ENCODE measurements at regions not wholly inside any gene's neighbourhood (a gene's known extent, or its start where the extent isn't known, plus 50 kb on each side); places are given as distances from the start of the nearest gene placed in this dataset.

DNA sequence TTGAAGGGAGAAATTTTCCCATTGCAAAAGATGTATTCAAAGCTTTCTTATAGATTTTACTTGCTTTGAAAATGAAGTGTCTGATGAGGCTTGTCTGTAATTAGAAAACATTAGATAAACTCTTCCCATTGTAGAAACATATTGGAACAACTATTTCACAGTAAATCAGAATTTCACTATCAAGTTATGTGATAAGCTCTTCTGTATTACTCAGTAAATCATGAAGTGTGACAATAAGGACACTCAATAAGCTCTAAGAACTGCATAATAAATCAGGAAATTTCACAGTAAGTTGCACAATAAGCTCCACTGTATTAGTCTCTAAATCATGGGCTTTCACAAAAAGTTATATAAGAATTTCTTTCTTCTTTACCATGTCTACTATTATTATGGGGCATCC, 1546.6 kb downstream of the SLITRK5 start:
- DNase-seq: no peak
- H3K36me3 Mint-ChIP-seq (ENCODE audit: unreplicated experiment): no peaks in the 10 kb centered on the region
- H3K27ac Mint-ChIP-seq (ENCODE audit: unreplicated experiment): no peak overlapping the region
- peaks cover 3% of the 10 kb centered on the region for H3K9me3 Mint-ChIP-seq (ENCODE audit: unreplicated experiment)
- TF ChIP-seq, protein P1, sequence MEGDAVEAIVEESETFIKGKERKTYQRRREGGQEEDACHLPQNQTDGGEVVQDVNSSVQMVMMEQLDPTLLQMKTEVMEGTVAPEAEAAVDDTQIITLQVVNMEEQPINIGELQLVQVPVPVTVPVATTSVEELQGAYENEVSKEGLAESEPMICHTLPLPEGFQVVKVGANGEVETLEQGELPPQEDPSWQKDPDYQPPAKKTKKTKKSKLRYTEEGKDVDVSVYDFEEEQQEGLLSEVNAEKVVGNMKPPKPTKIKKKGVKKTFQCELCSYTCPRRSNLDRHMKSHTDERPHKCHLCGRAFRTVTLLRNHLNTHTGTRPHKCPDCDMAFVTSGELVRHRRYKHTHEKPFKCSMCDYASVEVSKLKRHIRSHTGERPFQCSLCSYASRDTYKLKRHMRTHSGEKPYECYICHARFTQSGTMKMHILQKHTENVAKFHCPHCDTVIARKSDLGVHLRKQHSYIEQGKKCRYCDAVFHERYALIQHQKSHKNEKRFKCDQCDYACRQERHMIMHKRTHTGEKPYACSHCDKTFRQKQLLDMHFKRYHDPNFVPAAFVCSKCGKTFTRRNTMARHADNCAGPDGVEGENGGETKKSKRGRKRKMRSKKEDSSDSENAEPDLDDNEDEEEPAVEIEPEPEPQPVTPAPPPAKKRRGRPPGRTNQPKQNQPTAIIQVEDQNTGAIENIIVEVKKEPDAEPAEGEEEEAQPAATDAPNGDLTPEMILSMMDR (IDR thresholded peaks at IDR 0.05; ENCODE audit: partially characterized antibody, unreplicated experiment): no peak
- no peaks in the 10 kb centered on the region for H3K4me1 Mint-ChIP-seq (ENCODE audit: low read depth, unreplicated experiment)
- no peaks in the 10 kb centered on the region for H3K27me3 Mint-ChIP-seq (ENCODE audit: unreplicated experiment)
- no peak overlapping the region for H3K4me3 Mint-ChIP-seq (ENCODE audit: unreplicated experiment)

DNA sequence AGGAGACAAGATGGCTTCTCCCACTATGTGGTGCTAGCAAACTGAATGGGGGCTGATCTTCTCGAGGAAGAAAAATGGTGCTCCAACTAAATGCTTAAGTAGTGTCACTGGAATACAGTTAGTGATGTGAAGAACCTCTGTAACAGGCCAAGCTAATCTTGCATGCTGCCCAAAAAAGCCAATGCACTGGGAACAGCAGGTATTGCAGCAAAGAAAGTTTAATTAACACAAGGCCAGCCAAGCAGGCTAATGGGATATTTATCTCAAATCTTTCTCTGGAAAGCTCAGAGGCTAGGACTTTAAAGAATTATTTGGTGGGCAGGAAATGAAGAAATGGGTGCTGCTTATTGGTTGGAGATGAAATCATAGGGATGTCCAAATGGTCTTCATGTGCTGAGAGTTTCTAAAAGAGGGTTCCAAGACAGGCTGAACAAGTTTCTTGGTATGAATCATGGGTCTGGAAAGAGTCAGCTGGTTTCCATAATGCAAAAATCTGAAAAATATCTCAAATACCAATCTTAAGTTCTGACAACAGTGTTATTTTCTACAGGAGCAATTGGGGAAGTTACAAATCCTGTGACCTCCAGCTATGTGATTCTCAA, 1550.5 kb downstream of the SLITRK5 start:
- H3K4me3 Mint-ChIP-seq (ENCODE audit: unreplicated experiment): no peak overlapping the region
- H3K27ac Mint-ChIP-seq (ENCODE audit: unreplicated experiment): no peak overlapping the region
- TF ChIP-seq, protein P1 (IDR thresholded peaks at IDR 0.05; ENCODE audit: partially characterized antibody, unreplicated experiment): no peak
- H3K36me3 Mint-ChIP-seq (ENCODE audit: unreplicated experiment): no peaks in the 10 kb centered on the region
- H3K4me1 Mint-ChIP-seq (ENCODE audit: low read depth, unreplicated experiment): no peaks in the 10 kb centered on the region
- peaks cover 3% of the 10 kb centered on the region for H3K9me3 Mint-ChIP-seq (ENCODE audit: unreplicated experiment)
- no peak for DNase-seq
- no peaks in the 10 kb centered on the region for H3K27me3 Mint-ChIP-seq (ENCODE audit: unreplicated experiment)

DNA sequence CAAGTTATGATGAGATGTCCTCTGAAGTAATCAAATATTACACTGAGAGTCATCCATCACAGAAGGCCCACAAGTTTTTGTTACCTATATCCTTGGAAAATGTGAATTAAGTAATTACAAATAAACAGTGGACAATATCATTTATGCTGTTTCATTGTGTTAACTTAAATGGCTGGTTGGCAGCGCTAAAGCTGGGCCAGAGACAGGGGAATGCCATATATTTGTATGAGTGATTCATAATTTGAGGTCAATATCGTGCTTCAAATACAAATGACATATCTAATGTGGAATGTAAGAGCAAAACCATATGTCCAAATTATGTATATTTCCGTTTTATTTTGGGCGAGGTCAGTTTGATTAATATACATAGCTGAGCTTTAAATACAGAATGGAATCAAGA, 1556.2 kb downstream of the SLITRK5 start:
- Mint-ChIP-seq H3K9me3 (ENCODE audit: unreplicated experiment) (no peaks in the 10 kb centered on the region), H3K27ac (ENCODE audit: unreplicated experiment) (no peak overlapping the region), H3K4me3 (ENCODE audit: unreplicated experiment) (no peak overlapping the region), H3K4me1 (ENCODE audit: low read depth, unreplicated experiment) (no peaks in the 10 kb centered on the region), H3K36me3 (ENCODE audit: unreplicated experiment) (no peaks in the 10 kb centered on the region), H3K27me3 (ENCODE audit: unreplicated experiment) (no peaks in the 10 kb centered on the region)
- DNase-seq: no peak
- TF ChIP-seq, protein P1 (IDR thresholded peaks at IDR 0.05; ENCODE audit: partially characterized antibody, unreplicated experiment): no peak

DNA sequence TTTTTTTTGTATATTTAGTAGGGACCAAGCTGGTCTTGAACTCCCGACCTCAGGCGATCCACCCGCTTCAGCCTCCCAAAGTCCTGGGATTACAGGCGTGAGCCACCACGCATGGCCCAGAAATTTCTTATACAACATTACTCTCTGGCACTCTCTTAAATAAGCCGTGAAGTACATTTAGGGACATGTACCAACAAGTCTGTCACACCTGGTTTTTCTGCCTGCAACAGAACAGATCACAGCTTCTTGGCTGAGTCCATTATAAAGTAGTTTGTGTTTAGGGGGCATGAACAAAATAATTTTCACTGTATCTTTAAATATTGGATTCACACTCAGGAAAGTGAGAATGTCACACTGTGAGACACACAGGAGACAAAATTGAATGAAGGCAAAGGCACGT, 1567.3 kb downstream of the SLITRK5 start:
- Mint-ChIP-seq H3K27ac (ENCODE audit: unreplicated experiment) (no peak overlapping the region), H3K9me3 (ENCODE audit: unreplicated experiment) (no peaks in the 10 kb centered on the region), H3K4me3 (ENCODE audit: unreplicated experiment) (no peak overlapping the region), H3K36me3 (ENCODE audit: unreplicated experiment) (no peaks in the 10 kb centered on the region), H3K27me3 (ENCODE audit: unreplicated experiment) (no peaks in the 10 kb centered on the region), H3K4me1 (ENCODE audit: low read depth, unreplicated experiment) (no peaks in the 10 kb centered on the region)
- TF ChIP-seq, protein P1 (IDR thresholded peaks at IDR 0.05; ENCODE audit: partially characterized antibody, unreplicated experiment): no peak
- DNase-seq: no peak

DNA sequence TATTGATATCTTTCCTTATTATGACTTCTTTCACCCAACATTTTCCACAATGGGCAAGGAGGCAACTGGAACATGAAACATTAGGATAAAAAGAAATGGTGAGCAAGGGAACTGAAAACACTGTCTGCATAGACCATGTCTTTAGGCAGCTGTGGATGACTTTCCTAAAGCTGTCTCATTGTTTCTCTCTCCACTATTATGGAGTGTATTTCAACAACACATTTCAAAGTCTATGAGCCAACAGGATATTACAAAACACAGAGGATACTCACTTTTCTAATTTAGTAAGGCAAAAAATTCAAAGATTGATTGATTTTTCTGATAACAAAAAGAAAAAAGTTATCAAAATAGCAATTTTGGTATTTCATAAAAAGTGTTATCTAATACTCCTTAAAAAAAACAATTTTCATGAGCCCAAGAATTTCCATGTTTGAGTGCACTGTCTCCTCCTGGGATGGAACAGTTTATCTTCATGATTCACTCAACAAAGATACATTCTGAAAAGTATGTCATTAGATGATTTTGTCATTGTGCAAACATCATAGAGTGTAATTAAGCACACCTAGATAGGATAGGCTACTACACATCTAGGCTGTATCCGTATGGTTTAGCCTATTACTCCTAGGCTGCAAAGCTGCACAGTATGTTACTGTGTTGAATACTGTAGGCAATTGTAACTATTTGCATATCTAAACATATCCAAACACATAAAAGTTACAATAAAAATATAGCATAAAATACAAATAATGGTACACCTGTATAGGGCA, 1568.4 kb downstream of the SLITRK5 start:
- no peaks in the 10 kb centered on the region for H3K4me1 Mint-ChIP-seq (ENCODE audit: low read depth, unreplicated experiment)
- no peak for DNase-seq
- H3K27me3 Mint-ChIP-seq (ENCODE audit: unreplicated experiment): no peaks in the 10 kb centered on the region
- H3K9me3 Mint-ChIP-seq (ENCODE audit: unreplicated experiment): no peaks in the 10 kb centered on the region
- H3K4me3 Mint-ChIP-seq (ENCODE audit: unreplicated experiment): no peak overlapping the region
- H3K36me3 Mint-ChIP-seq (ENCODE audit: unreplicated experiment): no peaks in the 10 kb centered on the region
- TF ChIP-seq, protein P1 (IDR thresholded peaks at IDR 0.05; ENCODE audit: partially characterized antibody, unreplicated experiment): no peak
- no peak overlapping the region for H3K27ac Mint-ChIP-seq (ENCODE audit: unreplicated experiment)
